ENCODE measurements at regions not wholly inside any gene's neighbourhood (a gene's known extent, or its start where the extent isn't known, plus 50 kb on each side); places are given as distances from the start of the nearest gene placed in this dataset.

DNA sequence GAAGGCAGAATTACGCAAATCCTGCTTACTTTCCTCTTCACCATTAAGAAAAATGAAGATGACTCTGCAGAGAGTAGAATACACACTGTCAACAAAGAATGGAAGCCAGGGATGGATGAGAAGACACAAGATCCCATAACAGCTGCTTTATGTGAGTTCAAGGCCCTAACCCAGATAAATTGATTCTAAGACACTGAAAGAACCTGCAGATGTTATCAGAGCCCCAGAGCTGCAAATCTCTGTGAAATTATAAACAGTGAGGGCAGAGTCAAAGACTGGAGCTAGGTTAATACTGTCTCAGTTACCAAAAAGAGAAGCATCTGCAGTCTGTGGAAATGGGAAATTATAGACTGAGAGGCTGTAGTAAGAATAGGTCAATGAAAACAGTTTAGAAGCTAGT lies 320.1 kb upstream of the PKDCC start:
- H3K4me1 ChIP-seq (ENCODE audit: control insufficient read depth in 2 of 2, insufficient read depth in 1 of 2, low read depth in 1 of 2, low read length in 2 of 2), result peaks cover 10 to 11% of the 10 kb centered on the region in 2 donors
- no peak overlapping the region for H2BK15ac ChIP-seq (ENCODE audit: low read length)
- WGBS, 2 donors (ENCODE audit: extremely low coverage in 2 of 2, insufficient read length in 2 of 2, insufficient replicate concordance in 1 of 2), result no CpG with 5 or more reads among the region's 1 CpG

DNA sequence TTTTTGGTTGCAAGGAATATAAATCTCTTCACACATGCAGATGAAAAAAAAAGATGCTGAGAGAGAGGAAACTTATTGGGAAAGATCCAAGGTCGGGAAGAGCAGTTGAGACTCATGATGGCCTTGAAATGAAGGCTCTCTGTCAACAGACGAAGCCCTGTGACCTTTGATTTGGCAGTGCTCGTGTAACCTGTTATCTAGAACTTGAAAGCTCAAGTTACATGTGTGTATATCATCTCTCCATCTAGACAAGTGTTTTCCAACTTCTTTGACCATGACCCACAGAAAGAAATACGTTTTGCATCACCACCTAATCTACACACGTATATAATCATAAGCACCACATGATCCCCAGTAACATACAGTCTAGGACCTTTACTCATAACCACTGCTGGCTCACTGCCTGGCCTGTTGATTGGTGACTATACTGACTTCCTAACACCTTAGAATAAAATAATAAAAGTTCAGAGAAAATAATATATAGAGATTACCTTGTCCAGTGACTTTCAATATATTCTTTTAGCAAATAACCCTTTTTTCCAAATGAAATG lies 319.0 kb upstream of the PKDCC start:
- Histone ChIP-seq H3K18ac (ENCODE audit: low read length) (no peak overlapping the region), H2BK15ac (ENCODE audit: low read length) (no peak overlapping the region), H3K9ac (ENCODE audit: low read depth, low read length, poor library complexity) (no peak overlapping the region), H2BK5ac (ENCODE audit: low read length) (no peak overlapping the region), H2AFZ (ENCODE audit: low read length) (no peak overlapping the region), H3K4me2 (ENCODE audit: insufficient read depth, low read length, poor library complexity, severe bottlenecking) (no peak overlapping the region), H3K9me3 (replicated peaks in 1 of 2; ENCODE audit: control insufficient read depth in 2 of 2, insufficient read depth in 1 of 2, low read depth in 1 of 2, low read length in 2 of 2) (no peaks in the 10 kb centered on the region), H4K8ac (ENCODE audit: low read depth, low read length) (no peak overlapping the region), H3K4me3 (ENCODE audit: low read length in 2 of 2) (no peak overlapping the region), H3K27ac (replicated peaks; ENCODE audit: low read length) (no peak overlapping the region), H3K4me1 (ENCODE audit: control insufficient read depth in 2 of 2, insufficient read depth in 1 of 2, low read depth in 1 of 2, low read length in 2 of 2) (peaks cover 0 to 5% of the 10 kb centered on the region in 2 donors), H3K14ac (ENCODE audit: low read length) (no peak overlapping the region), H4K91ac (ENCODE audit: low read depth, low read length, poor library complexity) (no peak overlapping the region), H3K23ac (ENCODE audit: low read depth, low read length, poor library complexity) (no peak overlapping the region), H3K4ac (ENCODE audit: low read length) (no peak overlapping the region), H2AK5ac (ENCODE audit: low read depth, low read length) (no peak overlapping the region), H3K79me1 (ENCODE audit: low read depth, low read length) (no peaks in the 10 kb centered on the region), H3K27me3 (ENCODE audit: control insufficient read depth in 3 of 3, insufficient read depth in 3 of 3, low read depth in 1 of 3, low read length in 3 of 3) (peaks cover 0 to 3% (median 0%) of the 10 kb centered on the region in 3 experiments), H2BK120ac (ENCODE audit: low read depth, low read length) (no peak overlapping the region), H2BK12ac (ENCODE audit: low read length) (no peak overlapping the region), H3K36me3 (replicated peaks in 1 of 2; ENCODE audit: control insufficient read depth in 2 of 2, insufficient read depth in 2 of 2, low read length in 2 of 2) (no peaks in the 10 kb centered on the region)
- DNase-seq (ENCODE audit: low spot score), result no peak
- no CpG with 5 or more reads among the region's 5 CpGs for WGBS, 2 donors (ENCODE audit: extremely low coverage in 2 of 2, insufficient read length in 2 of 2, insufficient replicate concordance in 1 of 2)

More for the DNA sequence above, 320.1 kb upstream of the PKDCC start:
- H3K14ac ChIP-seq (ENCODE audit: low read length), result no peak overlapping the region
- H3K36me3 ChIP-seq (replicated peaks in 1 of 2; ENCODE audit: control insufficient read depth in 2 of 2, insufficient read depth in 2 of 2, low read length in 2 of 2), result no peaks in the 10 kb centered on the region
- H3K23ac ChIP-seq (ENCODE audit: low read depth, low read length, poor library complexity), result no peak overlapping the region
- H3K18ac ChIP-seq (ENCODE audit: low read length), result no peak overlapping the region
- no peak overlapping the region for H2BK12ac ChIP-seq (ENCODE audit: low read length)
- H3K79me1 ChIP-seq (ENCODE audit: low read depth, low read length), result no peaks in the 10 kb centered on the region
- no peak overlapping the region for H3K4me3 ChIP-seq (ENCODE audit: low read length in 2 of 2)
- no peak overlapping the region for H3K4ac ChIP-seq (ENCODE audit: low read length)
- H4K91ac ChIP-seq (ENCODE audit: low read depth, low read length, poor library complexity), result no peak overlapping the region
- H3K9me3 ChIP-seq (replicated peaks in 1 of 2; ENCODE audit: control insufficient read depth in 2 of 2, insufficient read depth in 1 of 2, low read depth in 1 of 2, low read length in 2 of 2), result peaks cover 0 to 1% of the 10 kb centered on the region in 2 donors
- no peak overlapping the region for H3K27ac ChIP-seq (replicated peaks; ENCODE audit: low read length)
- H3K27me3 ChIP-seq (ENCODE audit: control insufficient read depth in 3 of 3, insufficient read depth in 3 of 3, low read depth in 1 of 3, low read length in 3 of 3), result no peaks in the 10 kb centered on the region
- no peak overlapping the region for H2AFZ ChIP-seq (ENCODE audit: low read length)
- DNase-seq (ENCODE audit: low spot score), result no peak
- no peak overlapping the region for H4K8ac ChIP-seq (ENCODE audit: low read depth, low read length)
- no peak overlapping the region for H2BK5ac ChIP-seq (ENCODE audit: low read length)
- H3K4me2 ChIP-seq (ENCODE audit: insufficient read depth, low read length, poor library complexity, severe bottlenecking), result no peak overlapping the region
- H2AK5ac ChIP-seq (ENCODE audit: low read depth, low read length), result no peak overlapping the region
- no peak overlapping the region for H3K9ac ChIP-seq (ENCODE audit: low read depth, low read length, poor library complexity)
- no peak overlapping the region for H2BK120ac ChIP-seq (ENCODE audit: low read depth, low read length)

DNA sequence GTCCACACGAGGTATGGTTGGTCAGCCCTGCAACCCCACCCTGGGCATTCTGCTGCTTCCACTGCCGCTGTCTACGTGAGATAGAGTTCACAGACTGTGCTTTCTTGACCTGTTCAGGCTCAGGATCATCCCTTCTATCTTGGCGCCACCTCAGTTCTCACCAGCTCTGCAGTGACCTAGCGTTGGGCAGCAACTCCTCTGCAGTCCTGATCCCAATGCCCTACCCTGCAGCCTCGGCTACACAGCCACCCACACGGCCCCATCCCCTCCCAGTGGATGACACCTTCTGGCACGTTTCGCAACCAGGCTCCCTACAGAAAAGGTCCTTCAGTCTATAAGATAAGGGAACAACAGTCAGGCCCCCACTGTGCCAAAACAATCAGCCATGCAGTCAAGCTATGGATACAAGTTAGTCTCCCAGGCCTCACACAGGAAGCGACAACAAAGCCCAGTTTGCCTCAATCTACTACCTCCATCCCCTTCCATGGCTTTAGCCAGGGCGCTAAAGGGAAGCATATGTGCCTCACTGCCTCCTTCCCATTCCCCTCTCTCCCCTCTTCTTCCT lies 317.9 kb upstream of the PKDCC start:
- no peak overlapping the region for H4K91ac ChIP-seq (ENCODE audit: low read depth, low read length, poor library complexity)
- no peak overlapping the region for H2BK15ac ChIP-seq (ENCODE audit: low read length)
- no peak overlapping the region for H2BK5ac ChIP-seq (ENCODE audit: low read length)
- no peak overlapping the region for H3K4ac ChIP-seq (ENCODE audit: low read length)
- no peaks in the 10 kb centered on the region for H3K79me1 ChIP-seq (ENCODE audit: low read depth, low read length)
- DNase-seq (ENCODE audit: low spot score), result no peak
- no peak overlapping the region for H3K4me2 ChIP-seq (ENCODE audit: insufficient read depth, low read length, poor library complexity, severe bottlenecking)
- no peaks in the 10 kb centered on the region for H3K36me3 ChIP-seq (replicated peaks in 1 of 2; ENCODE audit: control insufficient read depth in 2 of 2, insufficient read depth in 2 of 2, low read length in 2 of 2)
- H3K27ac ChIP-seq (replicated peaks; ENCODE audit: low read length), result no peak overlapping the region
- no peak overlapping the region for H3K4me3 ChIP-seq (ENCODE audit: low read length in 2 of 2)
- peak overlapping the region; percentile 8 for H3K23ac ChIP-seq (ENCODE audit: low read depth, low read length, poor library complexity)
- H4K8ac ChIP-seq (ENCODE audit: low read depth, low read length), result no peak overlapping the region
- H3K4me1 ChIP-seq (ENCODE audit: control insufficient read depth in 2 of 2, insufficient read depth in 1 of 2, low read depth in 1 of 2, low read length in 2 of 2), result no peaks in the 10 kb centered on the region
- no peak overlapping the region for H2AFZ ChIP-seq (ENCODE audit: low read length)
- H2BK120ac ChIP-seq (ENCODE audit: low read depth, low read length), result no peak overlapping the region
- H3K27me3 ChIP-seq (ENCODE audit: control insufficient read depth in 3 of 3, insufficient read depth in 3 of 3, low read depth in 1 of 3, low read length in 3 of 3), result peaks cover 0 to 3% (median 0%) of the 10 kb centered on the region in 3 experiments
- H3K9me3 ChIP-seq (replicated peaks in 1 of 2; ENCODE audit: control insufficient read depth in 2 of 2, insufficient read depth in 1 of 2, low read depth in 1 of 2, low read length in 2 of 2), result no peaks in the 10 kb centered on the region
- no CpG with 5 or more reads among the region's 11 CpGs for WGBS, 2 donors (ENCODE audit: extremely low coverage in 2 of 2, insufficient read length in 2 of 2, insufficient replicate concordance in 1 of 2)
- no peak overlapping the region for H2AK5ac ChIP-seq (ENCODE audit: low read depth, low read length)
- no peak overlapping the region for H3K9ac ChIP-seq (ENCODE audit: low read depth, low read length, poor library complexity)
- no peak overlapping the region for H3K14ac ChIP-seq (ENCODE audit: low read length)
- no peak overlapping the region for H3K18ac ChIP-seq (ENCODE audit: low read length)
- no peak overlapping the region for H2BK12ac ChIP-seq (ENCODE audit: low read length)

DNA sequence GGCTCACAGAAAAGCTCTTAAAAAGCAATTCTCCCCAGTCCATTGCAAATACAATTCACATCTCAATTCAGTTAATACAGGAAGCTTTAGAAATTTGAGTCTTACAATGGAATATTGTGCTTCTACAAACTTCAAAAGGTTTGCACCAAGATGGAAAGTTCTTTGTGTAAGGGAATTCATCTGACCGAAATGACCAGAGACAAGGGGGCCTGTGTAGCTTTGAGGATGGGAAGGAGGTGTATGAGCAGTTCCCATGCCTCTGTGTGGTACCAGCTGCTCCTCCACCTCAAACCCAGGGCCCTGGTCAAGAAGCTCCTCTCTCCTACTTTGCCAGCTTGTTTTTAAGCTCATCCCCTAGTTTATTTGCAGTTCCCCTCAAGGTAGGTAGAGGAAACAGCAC lies 312.8 kb upstream of the PKDCC start:
- no peak overlapping the region for H4K8ac ChIP-seq (ENCODE audit: low read depth, low read length)
- H3K9ac ChIP-seq (ENCODE audit: low read depth, low read length, poor library complexity), result no peak overlapping the region
- no peak overlapping the region for H3K23ac ChIP-seq (ENCODE audit: low read depth, low read length, poor library complexity)
- H2BK5ac ChIP-seq (ENCODE audit: low read length), result no peak overlapping the region
- no peak overlapping the region for H2BK15ac ChIP-seq (ENCODE audit: low read length)
- no peak overlapping the region for H3K27ac ChIP-seq (replicated peaks; ENCODE audit: low read length)
- H3K4me3 ChIP-seq (ENCODE audit: low read length in 2 of 2), result no peak overlapping the region
- H3K79me1 ChIP-seq (ENCODE audit: low read depth, low read length), result no peaks in the 10 kb centered on the region
- peaks cover 0 to 3% (median 0%) of the 10 kb centered on the region in 3 experiments for H3K27me3 ChIP-seq (ENCODE audit: control insufficient read depth in 3 of 3, insufficient read depth in 3 of 3, low read depth in 1 of 3, low read length in 3 of 3)
- no peaks in the 10 kb centered on the region for H3K36me3 ChIP-seq (replicated peaks in 1 of 2; ENCODE audit: control insufficient read depth in 2 of 2, insufficient read depth in 2 of 2, low read length in 2 of 2)
- no peak for DNase-seq (ENCODE audit: low spot score)
- no peak overlapping the region for H3K14ac ChIP-seq (ENCODE audit: low read length)
- WGBS, 2 donors (ENCODE audit: extremely low coverage in 2 of 2, insufficient read length in 2 of 2, insufficient replicate concordance in 1 of 2), result no CpG with 5 or more reads among the region's 1 CpG
- H2BK120ac ChIP-seq (ENCODE audit: low read depth, low read length), result no peak overlapping the region
- H4K91ac ChIP-seq (ENCODE audit: low read depth, low read length, poor library complexity), result no peak overlapping the region
- no peak overlapping the region for H3K4me2 ChIP-seq (ENCODE audit: insufficient read depth, low read length, poor library complexity, severe bottlenecking)
- peak overlapping the region; percentile 81 for H3K18ac ChIP-seq (ENCODE audit: low read length)
- H3K9me3 ChIP-seq (replicated peaks in 1 of 2; ENCODE audit: control insufficient read depth in 2 of 2, insufficient read depth in 1 of 2, low read depth in 1 of 2, low read length in 2 of 2), result no peaks in the 10 kb centered on the region
- peaks cover 0 to 2% of the 10 kb centered on the region in 2 donors for H3K4me1 ChIP-seq (ENCODE audit: control insufficient read depth in 2 of 2, insufficient read depth in 1 of 2, low read depth in 1 of 2, low read length in 2 of 2)
- H2BK12ac ChIP-seq (ENCODE audit: low read length), result no peak overlapping the region
- H2AK5ac ChIP-seq (ENCODE audit: low read depth, low read length), result no peak overlapping the region
- no peak overlapping the region for H3K4ac ChIP-seq (ENCODE audit: low read length)
- H2AFZ ChIP-seq (ENCODE audit: low read length), result no peak overlapping the region
